Liver (tissue), 8 donors: ENCODE measurements at regions not wholly inside any gene's neighbourhood (a gene's known extent, or its start where the extent isn't known, plus 50 kb on each side); places are given as distances from the start of the nearest gene placed in this dataset.

Source experiments
- DNase-seq: peaks from one replicate; pipeline ENCODE4 v3.0.0-alpha.2; 2017; ENCODE audit warnings: low spot score
- H3K27ac ChIP-seq, 2 donors: one replicate each; pipeline ENCODE4 v1.7.0; 2013; ENCODE audit warnings: inconsistent platforms in 2 of 2, low read length in 2 of 2, control low read depth in 1 of 2, low read depth in 1 of 2, mild to moderate bottlenecking in 1 of 2
- H3K27me3 ChIP-seq, 4 donors: one replicate each; pipeline versions ENCODE4 v1.6.1 to v1.7.0; 2013; ENCODE audit warnings: low read length in 3 of 4, inconsistent platforms in 1 of 4, mild to moderate bottlenecking in 1 of 4, moderate library complexity in 1 of 4; ENCODE audit not compliant: control insufficient read depth in 4 of 4, insufficient read depth in 4 of 4
- H3K36me3 ChIP-seq, 4 donors: one replicate each; pipeline versions ENCODE4 v1.6.1 to v1.7.0; 2013; ENCODE audit warnings: low read length in 3 of 4, mild to moderate bottlenecking in 3 of 4, low read depth in 1 of 4, moderate library complexity in 1 of 4; ENCODE audit not compliant: control insufficient read depth in 4 of 4, insufficient read depth in 3 of 4
- H3K4me1 ChIP-seq, 4 donors: one replicate each; pipeline versions ENCODE4 v1.6.1 to v1.7.0; 2013; ENCODE audit warnings: low read length in 3 of 4, mild to moderate bottlenecking in 3 of 4, moderate library complexity in 1 of 4; ENCODE audit not compliant: control insufficient read depth in 4 of 4, insufficient read depth in 4 of 4
- H3K4me3 ChIP-seq, 3 donors: one replicate each; pipeline versions ENCODE4 v1.6.1 to v1.7.0; 2013; ENCODE audit warnings: low read length in 3 of 3, control low read depth in 1 of 3, low read depth in 1 of 3, mild to moderate bottlenecking in 1 of 3
- H3K9ac ChIP-seq, 2 donors: one replicate each; pipeline ENCODE4 v1.7.0; 2013; ENCODE audit warnings: low read length in 2 of 2, mild to moderate bottlenecking in 2 of 2, moderate library complexity in 2 of 2, control low read depth in 1 of 2, low read depth in 1 of 2
- H3K9me3 ChIP-seq, 4 donors: one replicate each; pipeline versions ENCODE4 v1.6.1 to v1.7.0; 2013; ENCODE audit warnings: low read length in 3 of 4; ENCODE audit not compliant: control insufficient read depth in 4 of 4
- ATF3 ChIP-seq: IDR thresholded peaks from 2 replicates; pipeline ENCODE4 v1.6.1; 2016; ENCODE audit warnings: antibody characterized with exemption
- CTCF ChIP-seq: fragments of 150-350 bp; IDR thresholded peaks from 2 replicates; pipeline ENCODE4 v1.5.1; 2017; ENCODE audit warnings: improper control_type of control experiment, low read depth, low read length; ENCODE audit not compliant: missing input control
- EGR1 ChIP-seq, 2 donors: IDR thresholded peaks; 2 replicates each; pipeline ENCODE4 v1.6.1; 2016 to 2018; ENCODE audit warnings: antibody characterized with exemption in 2 of 2, low read depth in 2 of 2
- FOXA1 ChIP-seq: IDR thresholded peaks from 2 replicates; pipeline ENCODE4 v1.6.1; 2016; ENCODE audit warnings: antibody characterized with exemption
- FOXA2 ChIP-seq: IDR thresholded peaks from 2 replicates; pipeline ENCODE4 v1.6.1; 2016; ENCODE audit warnings: antibody characterized with exemption
- GABPA ChIP-seq, 2 donors: IDR thresholded peaks in 1 of 2; conservative IDR thresholded peaks in 1 of 2; 2 replicates each; pipeline ENCODE4 v1.6.1; 2016; ENCODE audit warnings: antibody characterized with exemption in 2 of 2, mild to moderate bottlenecking in 1 of 2, moderate library complexity in 1 of 2
- HNF4A ChIP-seq, 2 donors: conservative IDR thresholded peaks; 2 replicates each; pipeline ENCODE4 v1.6.1; 2016; ENCODE audit warnings: antibody characterized with exemption in 2 of 2, mild to moderate bottlenecking in 2 of 2
- HNF4G ChIP-seq: IDR thresholded peaks from 2 replicates; pipeline ENCODE4 v1.6.1; 2016; ENCODE audit warnings: antibody characterized with exemption
- JUND ChIP-seq, 2 donors: IDR thresholded peaks; 2 replicates each; pipeline ENCODE4 v1.6.1; 2016; ENCODE audit warnings: antibody characterized with exemption in 2 of 2
- MAX ChIP-seq: IDR thresholded peaks from 2 replicates; pipeline ENCODE4 v1.6.1; 2016; ENCODE audit warnings: antibody characterized with exemption
- NR2F2 ChIP-seq: IDR thresholded peaks from 2 replicates; pipeline ENCODE4 v1.6.1; 2016; ENCODE audit warnings: antibody characterized with exemption
- RAD21 ChIP-seq, 2 donors: IDR thresholded peaks; 2 replicates each; pipeline ENCODE4 v1.6.1; 2016; ENCODE audit warnings: antibody characterized with exemption in 2 of 2, mild to moderate bottlenecking in 2 of 2
- REST ChIP-seq: IDR thresholded peaks from 2 replicates; pipeline ENCODE4 v1.6.1; 2016; ENCODE audit warnings: antibody characterized with exemption, mild to moderate bottlenecking
- RXRA ChIP-seq, 2 donors: IDR thresholded peaks; 2 replicates each; pipeline ENCODE4 v1.6.1; 2017 to 2018; ENCODE audit warnings: antibody characterized with exemption in 2 of 2, mild to moderate bottlenecking in 1 of 2
- SP1 ChIP-seq: IDR thresholded peaks from 2 replicates; pipeline ENCODE4 v1.6.1; 2018; ENCODE audit warnings: antibody characterized with exemption, mild to moderate bottlenecking
- TAF1 ChIP-seq: conservative IDR thresholded peaks from 2 replicates; pipeline ENCODE4 v1.6.1; 2016; ENCODE audit warnings: antibody characterized with exemption, mild to moderate bottlenecking
- YY1 ChIP-seq: IDR thresholded peaks from 2 replicates; pipeline ENCODE4 v1.6.1; 2016; ENCODE audit warnings: antibody characterized with exemption, mild to moderate bottlenecking
- ZBTB33 ChIP-seq: IDR thresholded peaks from 2 replicates; pipeline ENCODE4 v1.6.1; 2016; ENCODE audit warnings: antibody characterized with exemption
- WGBS: extraction: QIAGEN DNeasy Blood & Tissue Kit; methylation state at CpG from one replicate; pipeline ENCODE4 v1.1.7; 2013; 5-methylcytosine and 5-hydroxymethylcytosine counted together
- donor health status: healthy.
- donor health status: healthy.
- donor health status: healthy.
- donor health status: healthy.
- donor health status: healthy.

- TF ChIP-seq RAD21 (IDR thresholded peaks at IDR 0.05): no peak
- no peak for TF ChIP-seq FOXA1
- TF ChIP-seq ZBTB33: no peak
- no peak for TF ChIP-seq RXRA (IDR thresholded peaks at IDR 0.05)
- no peak for TF ChIP-seq EGR1 (IDR thresholded peaks at IDR 0.05; ENCODE audit: low read depth in 2 of 2)
- no peak for TF ChIP-seq ATF3
- TF ChIP-seq HNF4G: no peak
- no peak for TF ChIP-seq SP1
- TF ChIP-seq TAF1: no peak
- no peak for TF ChIP-seq FOXA2
- no peak for TF ChIP-seq CTCF
- no peak for TF ChIP-seq GABPA (IDR thresholded peaks at IDR 0.05 in 1 of 2, conservative IDR thresholded peaks at IDR 0.05 in 1 of 2)
- no peak for TF ChIP-seq REST
- TF ChIP-seq JUND (IDR thresholded peaks at IDR 0.05): no peak
- TF ChIP-seq NR2F2: no peak
- TF ChIP-seq HNF4A (conservative IDR thresholded peaks at IDR 0.05): no peak
- TF ChIP-seq YY1: no peak
- TF ChIP-seq MAX: no peak
- 90% methylated on average over 7 of the region's 7 CpGs for WGBS
These were observed 208.4 kb upstream of the ZMIZ1 start for GRCh38 chr10:78860260-78860914.

More at GRCh38 chr10:78860260-78860914, 208.4 kb upstream of the ZMIZ1 start:
- Histone ChIP-seq H3K36me3 (no peaks in the 10 kb centered on the region), H3K4me1 (no peaks in the 10 kb centered on the region), H3K9me3 (no peaks in the 10 kb centered on the region), H3K27ac (no peak overlapping the region), H3K4me3 (no peak overlapping the region), H3K9ac (no peak overlapping the region), H3K27me3 (no peaks in the 10 kb centered on the region)
- no peak for DNase-seq
